C4-2B (cell line): ENCODE measurements at regions not wholly inside any gene's neighbourhood (a gene's known extent, or its start where the extent isn't known, plus 50 kb on each side); places are given as distances from the start of the nearest gene placed in this dataset.

Experiments
- ZFX ChIP-seq: fragments of 450-650 bp; IDR thresholded peaks from 2 replicates; pipeline ENCODE4 v1.6.1; 2017
- TF ChIP-seq, protein P1 (sequence below): fragments of 450-650 bp; conservative IDR thresholded peaks from 2 replicates; pipeline ENCODE4 v1.5.1; 2017; ENCODE audit warnings: mild to moderate bottlenecking

DNA sequence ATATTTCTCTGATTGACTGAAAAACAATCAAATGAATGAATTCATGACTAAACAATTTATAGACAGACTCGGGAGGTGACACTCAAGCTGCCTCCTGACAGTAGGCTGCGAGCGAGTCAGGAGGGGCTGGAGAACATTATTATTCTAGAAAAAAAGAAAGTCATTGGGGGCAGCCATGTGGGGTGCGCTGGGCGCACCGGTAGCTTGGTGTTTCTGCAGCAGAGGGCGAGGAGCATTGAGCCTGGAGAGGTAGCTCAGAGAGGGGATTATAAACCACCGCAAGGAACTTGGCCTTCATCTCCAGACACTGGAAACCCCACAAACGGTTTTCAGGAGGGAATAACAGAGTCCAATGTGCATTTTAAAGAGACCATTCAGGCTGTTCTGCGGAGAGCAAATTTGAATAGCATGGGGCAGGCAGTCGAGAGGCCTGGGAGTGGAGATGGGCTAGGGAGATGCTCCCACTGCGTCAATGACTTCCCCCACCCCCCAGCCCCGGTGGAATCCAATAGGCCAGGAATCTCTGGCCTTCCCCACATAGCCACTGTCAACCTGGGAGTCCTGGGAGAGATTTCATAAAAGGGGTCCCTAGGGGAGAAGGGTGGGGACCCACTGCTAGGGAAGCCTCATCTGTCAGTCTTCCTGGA lies 168.3 kb downstream of the BCOR start:
- TF ChIP-seq, protein P1, sequence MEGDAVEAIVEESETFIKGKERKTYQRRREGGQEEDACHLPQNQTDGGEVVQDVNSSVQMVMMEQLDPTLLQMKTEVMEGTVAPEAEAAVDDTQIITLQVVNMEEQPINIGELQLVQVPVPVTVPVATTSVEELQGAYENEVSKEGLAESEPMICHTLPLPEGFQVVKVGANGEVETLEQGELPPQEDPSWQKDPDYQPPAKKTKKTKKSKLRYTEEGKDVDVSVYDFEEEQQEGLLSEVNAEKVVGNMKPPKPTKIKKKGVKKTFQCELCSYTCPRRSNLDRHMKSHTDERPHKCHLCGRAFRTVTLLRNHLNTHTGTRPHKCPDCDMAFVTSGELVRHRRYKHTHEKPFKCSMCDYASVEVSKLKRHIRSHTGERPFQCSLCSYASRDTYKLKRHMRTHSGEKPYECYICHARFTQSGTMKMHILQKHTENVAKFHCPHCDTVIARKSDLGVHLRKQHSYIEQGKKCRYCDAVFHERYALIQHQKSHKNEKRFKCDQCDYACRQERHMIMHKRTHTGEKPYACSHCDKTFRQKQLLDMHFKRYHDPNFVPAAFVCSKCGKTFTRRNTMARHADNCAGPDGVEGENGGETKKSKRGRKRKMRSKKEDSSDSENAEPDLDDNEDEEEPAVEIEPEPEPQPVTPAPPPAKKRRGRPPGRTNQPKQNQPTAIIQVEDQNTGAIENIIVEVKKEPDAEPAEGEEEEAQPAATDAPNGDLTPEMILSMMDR, result no peak
- no peak for TF ChIP-seq ZFX
